Stimulated activated CD8-positive, alpha-beta memory T cell treated with anti-CD3 and anti-CD28 coated beads, Interleukin-4, amount 100 ng/mL, for 48 hours (primary cell): ENCODE measurements at regions not wholly inside any gene's neighbourhood (a gene's known extent, or its start where the extent isn't known, plus 50 kb on each side); places are given as distances from the start of the nearest gene placed in this dataset.
"Not testable (repeated sequence)": the region's sequence is repeated elsewhere in the genome, so short reads cannot be mapped to it uniquely, and the experiment has no call there.

ENCODE experiments used
- DNase-seq: peaks from one replicate; pipeline ENCODE4 v3.0.0-alpha.2; 2020

GRCh38 chr16:21361612-21362227 is 83.6 kb upstream of the CRYM start:
- not testable (repeated sequence) for DNase-seq

- not testable (repeated sequence) for DNase-seq
Observed at GRCh38 chr16:21361045-21361444, 83.0 kb upstream of the CRYM start.

GRCh38 chr16:21359513-21359912 is 81.4 kb upstream of the CRYM start:
- DNase-seq = not testable (repeated sequence)

- not testable (repeated sequence) for DNase-seq
Observed at GRCh38 chr16:21358261-21358795, 80.2 kb upstream of the CRYM start.

GRCh38 chr16:21356308-21356707 is 78.2 kb upstream of the CRYM start:
- not testable (repeated sequence) for DNase-seq

GRCh38 chr16:21351433-21351832 is 73.3 kb upstream of the CRYM start:
- not testable (repeated sequence) for DNase-seq

- not testable (repeated sequence) for DNase-seq
Observed at GRCh38 chr16:21350851-21351250, 72.8 kb upstream of the CRYM start.

GRCh38 chr16:21349336-21349735 is 71.2 kb upstream of the CRYM start:
- DNase-seq = not testable (repeated sequence)

GRCh38 chr16:21348815-21349214 is 70.7 kb upstream of the CRYM start:
- not testable (repeated sequence) for DNase-seq

- not testable (repeated sequence) for DNase-seq
Observed at GRCh38 chr16:21347538-21347937, 69.4 kb upstream of the CRYM start.

- not testable (repeated sequence) for DNase-seq
Observed at GRCh38 chr16:21346756-21347491, 68.8 kb upstream of the CRYM start.

GRCh38 chr16:21344361-21344912 is 66.3 kb upstream of the CRYM start:
- DNase-seq = not testable (repeated sequence)

GRCh38 chr16:21341101-21341500 is 63.0 kb upstream of the CRYM start:
- no peak for DNase-seq

- no peak for DNase-seq
Observed at GRCh38 chr16:21339941-21340340, 61.9 kb upstream of the CRYM start.

- no peak for DNase-seq
Observed at GRCh38 chr16:21339269-21339641, 61.2 kb upstream of the CRYM start.

- no peak for DNase-seq
Observed at GRCh38 chr16:21338537-21339268, 60.6 kb upstream of the CRYM start.

- DNase-seq = no peak
Observed at GRCh38 chr16:21336231-21336630, 58.1 kb upstream of the CRYM start.

- DNase-seq = not testable (repeated sequence)
Observed at GRCh38 chr16:21334188-21335146, 56.4 kb upstream of the CRYM start.

- DNase-seq = not testable (repeated sequence)
Observed at GRCh38 chr16:21333683-21334082, 55.6 kb upstream of the CRYM start.
